NB4 (cell line): ENCODE measurements at regions not wholly inside any gene's neighbourhood (a gene's known extent, or its start where the extent isn't known, plus 50 kb on each side); places are given as distances from the start of the nearest gene placed in this dataset.

Source experiments
- DNase-seq: peaks from one replicate; pipeline ENCODE4 v3.0.0; 2010; ENCODE audit warnings: low read depth
- H3K4me3 ChIP-seq: one replicate; pipeline ENCODE4 v1.5.1; 2011; ENCODE audit warnings: mild to moderate bottlenecking, low read depth, low read length, moderate library complexity
- CTCF ChIP-seq: IDR thresholded peaks from one replicate; pipeline ENCODE4 v1.5.1; 2012; ENCODE audit warnings: low read depth, low read length
- MYC ChIP-seq: IDR thresholded peaks from 2 replicates; pipeline ENCODE4 v1.6.1; 2011; ENCODE audit warnings: low read depth, low read length
- POLR2A ChIP-seq: IDR thresholded peaks from 2 replicates; pipeline ENCODE4 v1.6.1; 2011; ENCODE audit warnings: mild to moderate bottlenecking; ENCODE audit not compliant: insufficient read length; ENCODE audit errors: extremely low read depth
- TF ChIP-seq, protein P1 (sequence below): IDR thresholded peaks from 2 replicates; pipeline ENCODE4 v1.6.1; 2011; ENCODE audit warnings: low read depth, low read length

DNA sequence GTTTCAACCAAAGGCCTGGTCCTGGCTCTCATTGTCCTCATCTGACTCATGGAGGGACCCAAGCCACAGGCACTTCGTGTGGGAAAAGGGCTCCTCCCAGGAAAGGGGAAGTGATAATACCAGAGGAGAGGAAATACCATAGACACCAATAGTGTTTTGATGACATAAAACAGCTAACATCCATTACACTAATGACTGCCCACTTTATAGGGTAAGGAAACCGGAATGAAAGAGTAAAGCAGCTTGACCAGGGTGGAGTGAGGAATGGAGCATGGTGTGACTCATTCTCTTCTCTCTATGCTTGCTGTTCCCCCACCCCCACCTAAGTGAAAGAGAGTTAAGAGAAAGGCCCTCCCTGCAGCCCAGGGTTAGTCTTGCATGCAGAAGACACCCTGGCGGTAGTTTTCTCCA is 67.4 kb upstream of the HRH2 start:
- H3K4me3 ChIP-seq, result no peak overlapping the region
- TF ChIP-seq, protein P1, sequence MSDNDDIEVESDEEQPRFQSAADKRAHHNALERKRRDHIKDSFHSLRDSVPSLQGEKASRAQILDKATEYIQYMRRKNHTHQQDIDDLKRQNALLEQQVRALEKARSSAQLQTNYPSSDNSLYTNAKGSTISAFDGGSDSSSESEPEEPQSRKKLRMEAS, result no peak
- TF ChIP-seq CTCF (no peak), MYC (no peak), POLR2A (no peak)
- DNase-seq, result peak; percentile 67

DNA sequence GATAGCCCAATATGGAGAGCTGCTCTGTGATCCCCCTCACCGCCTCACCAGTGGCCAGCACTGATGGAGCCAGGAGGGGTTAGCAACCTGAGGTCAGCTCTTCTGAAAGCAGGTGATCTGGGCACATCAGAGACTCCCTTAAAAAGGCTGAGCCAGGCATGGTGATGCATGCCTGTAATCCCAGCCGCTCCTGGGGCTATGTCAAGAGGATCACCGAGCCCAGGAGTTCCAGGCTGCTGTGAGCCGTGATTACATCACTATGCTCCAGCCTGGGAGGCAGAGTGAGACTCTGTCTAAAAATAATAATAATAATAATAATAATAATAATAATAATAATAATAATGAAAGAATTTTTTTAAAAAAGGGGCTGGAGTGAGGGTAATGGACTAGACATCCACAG is 66.6 kb upstream of the HRH2 start:
- H3K4me3 ChIP-seq, result no peak overlapping the region
- no peak for TF ChIP-seq MYC
- no peak for TF ChIP-seq POLR2A
- no peak for TF ChIP-seq CTCF
- TF ChIP-seq, protein P1, result no peak
- no peak for DNase-seq

DNA sequence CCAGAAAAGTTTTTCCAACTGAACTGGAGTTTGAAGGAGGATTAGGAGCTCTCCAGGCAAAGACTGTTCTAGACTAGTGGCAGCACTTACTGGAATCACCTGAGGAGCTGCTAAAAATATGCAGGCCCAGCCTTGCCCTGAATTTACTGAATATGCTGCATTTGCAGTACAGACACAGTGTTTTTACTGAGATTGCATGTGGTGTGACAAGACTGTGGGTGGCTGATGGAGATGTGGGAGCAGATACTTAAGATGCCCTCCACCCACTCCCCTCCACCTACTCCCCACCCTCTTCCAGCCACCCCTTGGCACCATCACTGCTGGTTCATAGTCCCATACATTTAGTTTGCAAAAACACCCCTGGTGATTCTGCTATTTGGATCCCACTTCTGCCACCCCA is 64.1 kb upstream of the HRH2 start:
- no peak for DNase-seq
- no peak overlapping the region for H3K4me3 ChIP-seq
- TF ChIP-seq MYC, result no peak
- TF ChIP-seq, protein P1, result no peak
- no peak for TF ChIP-seq CTCF
- no peak for TF ChIP-seq POLR2A

- no peak for DNase-seq
- TF ChIP-seq CTCF (no peak), POLR2A (no peak), MYC (no peak)
- TF ChIP-seq, protein P1, result no peak
These were observed 62.0 kb upstream of the HRH2 start for GRCh38 chr5:175595905-175596304.

DNA sequence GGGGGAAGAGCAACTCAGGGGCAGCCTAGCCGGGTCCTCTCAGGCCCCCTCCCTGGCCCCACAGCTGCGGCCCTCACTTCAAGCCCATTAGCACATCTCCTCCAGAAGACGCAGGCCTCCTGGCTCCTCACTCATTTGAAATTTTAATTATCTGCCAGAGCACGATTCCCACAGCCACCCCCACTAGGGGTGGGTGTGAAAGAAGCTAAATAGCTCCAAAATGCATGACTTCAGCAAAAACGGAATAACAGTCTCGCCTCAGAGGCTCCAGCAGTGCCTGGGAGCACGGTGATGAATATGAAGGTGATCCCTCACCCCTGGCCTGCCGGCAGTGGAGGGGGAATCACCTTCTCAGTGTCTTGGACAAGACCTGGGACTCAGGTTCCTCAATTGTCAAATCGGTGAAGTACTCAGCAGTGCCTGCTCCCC is 61.1 kb upstream of the HRH2 start:
- H3K4me3 ChIP-seq, result no peak overlapping the region
- TF ChIP-seq CTCF (no peak), POLR2A (no peak), MYC (no peak)
- TF ChIP-seq, protein P1, result no peak
- no peak for DNase-seq

More at GRCh38 chr5:175595905-175596304, 62.0 kb upstream of the HRH2 start:
- H3K4me3 ChIP-seq, result no peak overlapping the region

GRCh38 chr5:175597718-175598117 is 60.2 kb upstream of the HRH2 start:
- H3K4me3 ChIP-seq, result no peak overlapping the region
- TF ChIP-seq MYC, result no peak
- TF ChIP-seq, protein P1, result no peak
- TF ChIP-seq CTCF, result no peak
- no peak for TF ChIP-seq POLR2A
- DNase-seq, result no peak
